DOHH2 (cell line): ENCODE measurements at regions not wholly inside any gene's neighbourhood (a gene's known extent, or its start where the extent isn't known, plus 50 kb on each side); places are given as distances from the start of the nearest gene placed in this dataset.

Experiments used
- H3F3A ChIP-seq: fragments of 200-600 bp; sonication (generic), shearing (Covaris generic); 2 replicates; pipeline ENCODE4 v1.6.0; 2016; ENCODE audit warnings: antibody characterized with exemption, mild to moderate bottlenecking; ENCODE audit not compliant: control insufficient read depth, insufficient read depth
- H3K27ac ChIP-seq: fragments of 200-600 bp; sonication (generic); 2 replicates; pipeline ENCODE4 v1.5.1; 2014; ENCODE audit warnings: low read depth, mild to moderate bottlenecking, low read length, moderate library complexity
- H3K27me3 ChIP-seq: fragments of 200-600 bp; sonication (generic); 2 replicates; pipeline ENCODE4 v1.6.1; 2014; ENCODE audit warnings: mild to moderate bottlenecking, low read length, mixed read lengths; ENCODE audit not compliant: control insufficient read depth
- H3K36me3 ChIP-seq: fragments of 200-600 bp; sonication (generic); 2 replicates; pipeline ENCODE4 v1.6.1; 2014; ENCODE audit warnings: mild to moderate bottlenecking, low read length, moderate library complexity, mixed read lengths; ENCODE audit not compliant: control insufficient read depth
- H3K4me1 ChIP-seq: fragments of 200-600 bp; sonication (generic); 2 replicates; pipeline ENCODE4 v1.6.1; 2014; ENCODE audit warnings: mild to moderate bottlenecking, low read length, mixed read lengths; ENCODE audit not compliant: control insufficient read depth
- H3K4me2 ChIP-seq: fragments of 200-600 bp; sonication (generic); 2 replicates; pipeline ENCODE4 v1.6.0; 2014; ENCODE audit warnings: mild to moderate bottlenecking, low read length, moderate library complexity
- H3K4me3 ChIP-seq: fragments of 200-600 bp; sonication (generic); 2 replicates; pipeline ENCODE4 v1.5.1; 2014; ENCODE audit warnings: mild to moderate bottlenecking, low read length, mixed read lengths
- H3K79me2 ChIP-seq: fragments of 200-600 bp; sonication (generic); 2 replicates; pipeline ENCODE4 v1.6.1; 2014; ENCODE audit warnings: mild to moderate bottlenecking, low read length, mixed read lengths; ENCODE audit not compliant: control insufficient read depth
- H3K9me2 ChIP-seq: fragments of 200-600 bp; sonication (generic); replicated peaks from 2 replicates; pipeline ENCODE4 v1.6.1; 2014; ENCODE audit warnings: mild to moderate bottlenecking, low read length, mixed read lengths; ENCODE audit not compliant: control insufficient read depth
- H3K9me3 ChIP-seq: fragments of 200-600 bp; sonication (generic); 2 replicates; pipeline ENCODE4 v1.6.1; 2014; ENCODE audit warnings: antibody characterized with exemption, low read length, mixed read lengths; ENCODE audit not compliant: control insufficient read depth, insufficient read depth
- H4K20me1 ChIP-seq: fragments of 200-600 bp; sonication (generic); 2 replicates; pipeline ENCODE4 v1.6.0; 2014; ENCODE audit warnings: low read depth, mild to moderate bottlenecking, antibody characterized with exemption, low read length, moderate library complexity; ENCODE audit not compliant: control insufficient read depth, insufficient read depth
- EZH2phosphoT487 ChIP-seq: fragments of 200-600 bp; sonication (generic); IDR thresholded peaks from 2 replicates; pipeline ENCODE4 v1.6.1; 2017; ENCODE audit warnings: borderline replicate concordance, mild to moderate bottlenecking, antibody characterized with exemption, low read length, moderate library complexity, mixed read lengths
- TF ChIP-seq, protein P1 (sequence below): fragments of 200-600 bp; sonication (generic); IDR thresholded peaks from one replicate; pipeline ENCODE4 v1.5.1; 2014; ENCODE audit warnings: antibody characterized with exemption, mild to moderate bottlenecking, low read depth, low read length; ENCODE audit not compliant: poor library complexity, severe bottlenecking

DNA sequence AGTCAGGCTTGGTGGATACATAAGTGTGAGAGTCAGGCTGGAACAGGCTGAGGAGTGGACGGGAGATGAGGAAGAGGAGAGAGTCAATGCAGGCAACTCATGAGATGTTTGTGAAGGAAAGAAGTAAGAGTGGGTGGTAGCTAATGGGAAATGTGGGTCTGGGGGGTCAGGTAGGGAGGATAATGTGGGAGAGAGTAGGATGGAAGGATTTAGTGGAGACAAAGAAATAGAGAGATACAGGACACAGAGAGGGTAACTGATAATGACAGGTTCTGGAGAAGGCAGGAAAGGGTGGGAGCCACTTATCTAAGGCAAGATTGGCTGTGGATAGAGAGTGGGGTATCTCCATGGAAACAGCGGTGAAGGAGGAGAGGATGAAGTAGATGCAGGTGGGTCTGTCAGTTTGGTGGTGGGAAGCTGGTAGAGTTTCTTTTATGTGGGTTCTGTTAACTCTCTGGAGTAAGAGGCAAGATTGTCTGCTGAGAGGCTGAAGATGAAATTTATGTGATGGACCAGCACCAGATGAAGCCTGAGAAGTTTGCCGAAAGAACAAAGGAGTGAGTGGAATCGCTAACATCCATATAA is 190.6 kb upstream of the SPRED2 start:
- Histone ChIP-seq H3K4me3 (no peak overlapping the region), H3K9me3 (no peaks in the 10 kb centered on the region), H4K20me1 (no peaks in the 10 kb centered on the region), H3K79me2 (no peaks in the 10 kb centered on the region), H3K4me1 (no peaks in the 10 kb centered on the region), H3K27me3 (no peaks in the 10 kb centered on the region), H3K27ac (no peak overlapping the region), H3K4me2 (no peak overlapping the region), H3K36me3 (no peaks in the 10 kb centered on the region), H3F3A (no peaks in the 10 kb centered on the region), H3K9me2 (no peaks in the 10 kb centered on the region)
- TF ChIP-seq, protein P1, sequence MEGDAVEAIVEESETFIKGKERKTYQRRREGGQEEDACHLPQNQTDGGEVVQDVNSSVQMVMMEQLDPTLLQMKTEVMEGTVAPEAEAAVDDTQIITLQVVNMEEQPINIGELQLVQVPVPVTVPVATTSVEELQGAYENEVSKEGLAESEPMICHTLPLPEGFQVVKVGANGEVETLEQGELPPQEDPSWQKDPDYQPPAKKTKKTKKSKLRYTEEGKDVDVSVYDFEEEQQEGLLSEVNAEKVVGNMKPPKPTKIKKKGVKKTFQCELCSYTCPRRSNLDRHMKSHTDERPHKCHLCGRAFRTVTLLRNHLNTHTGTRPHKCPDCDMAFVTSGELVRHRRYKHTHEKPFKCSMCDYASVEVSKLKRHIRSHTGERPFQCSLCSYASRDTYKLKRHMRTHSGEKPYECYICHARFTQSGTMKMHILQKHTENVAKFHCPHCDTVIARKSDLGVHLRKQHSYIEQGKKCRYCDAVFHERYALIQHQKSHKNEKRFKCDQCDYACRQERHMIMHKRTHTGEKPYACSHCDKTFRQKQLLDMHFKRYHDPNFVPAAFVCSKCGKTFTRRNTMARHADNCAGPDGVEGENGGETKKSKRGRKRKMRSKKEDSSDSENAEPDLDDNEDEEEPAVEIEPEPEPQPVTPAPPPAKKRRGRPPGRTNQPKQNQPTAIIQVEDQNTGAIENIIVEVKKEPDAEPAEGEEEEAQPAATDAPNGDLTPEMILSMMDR: no peak
- TF ChIP-seq EZH2phosphoT487: no peak

DNA sequence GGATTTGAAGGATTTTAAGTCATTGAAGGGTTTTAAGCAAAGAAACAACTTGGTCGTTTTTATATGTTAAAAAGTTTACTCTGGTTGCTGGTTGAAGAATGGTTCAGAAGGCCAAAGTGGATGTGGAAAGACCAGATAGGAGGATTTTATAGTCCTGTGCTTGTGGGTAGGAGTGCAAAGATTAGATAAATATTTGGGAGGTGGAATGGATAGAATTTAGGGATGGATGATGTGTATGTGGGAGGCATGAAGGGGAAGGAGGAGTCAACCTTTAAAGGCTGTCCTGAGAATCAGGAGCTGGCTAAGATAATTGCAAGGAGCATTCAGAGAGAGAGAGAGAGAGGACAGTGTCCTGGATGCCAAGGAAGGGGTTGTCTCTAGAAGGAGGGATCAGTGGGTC is 190.1 kb upstream of the SPRED2 start:
- Histone ChIP-seq H3K79me2 (no peaks in the 10 kb centered on the region), H3K27me3 (no peaks in the 10 kb centered on the region), H4K20me1 (no peaks in the 10 kb centered on the region), H3K4me2 (no peak overlapping the region), H3K4me1 (no peaks in the 10 kb centered on the region), H3K4me3 (no peak overlapping the region), H3K9me2 (no peaks in the 10 kb centered on the region), H3F3A (no peaks in the 10 kb centered on the region), H3K36me3 (no peaks in the 10 kb centered on the region), H3K27ac (no peak overlapping the region), H3K9me3 (no peaks in the 10 kb centered on the region)
- no peak for TF ChIP-seq EZH2phosphoT487
- TF ChIP-seq, protein P1: no peak

DNA sequence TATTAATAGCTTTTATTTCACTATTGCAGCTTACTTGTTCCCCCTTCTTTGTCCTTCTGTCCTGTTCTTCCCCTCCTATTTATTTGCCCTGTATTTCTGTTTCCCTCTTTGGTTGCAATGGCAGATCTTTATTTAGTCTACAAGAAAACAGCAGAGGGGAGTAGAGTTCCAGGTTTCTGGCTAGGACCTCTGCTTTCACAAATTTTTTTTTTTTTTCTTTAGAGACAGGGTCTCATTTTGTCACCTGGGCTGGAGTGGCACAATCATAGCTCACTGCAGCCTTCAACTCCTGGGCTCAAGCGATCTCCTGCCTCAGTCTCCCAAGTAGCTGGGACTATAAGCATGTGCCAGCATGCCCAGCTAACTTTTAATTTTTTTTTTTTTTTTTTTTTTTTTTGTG is 188.1 kb upstream of the SPRED2 start:
- no peak for TF ChIP-seq EZH2phosphoT487
- TF ChIP-seq, protein P1: no peak
- Histone ChIP-seq H3K27me3 (no peaks in the 10 kb centered on the region), H3K36me3 (no peaks in the 10 kb centered on the region), H3K4me1 (no peaks in the 10 kb centered on the region), H3K9me3 (no peaks in the 10 kb centered on the region), H3F3A (no peaks in the 10 kb centered on the region), H4K20me1 (no peaks in the 10 kb centered on the region), H3K9me2 (no peaks in the 10 kb centered on the region), H3K4me3 (no peak overlapping the region), H3K4me2 (no peak overlapping the region), H3K79me2 (no peaks in the 10 kb centered on the region), H3K27ac (no peak overlapping the region)

DNA sequence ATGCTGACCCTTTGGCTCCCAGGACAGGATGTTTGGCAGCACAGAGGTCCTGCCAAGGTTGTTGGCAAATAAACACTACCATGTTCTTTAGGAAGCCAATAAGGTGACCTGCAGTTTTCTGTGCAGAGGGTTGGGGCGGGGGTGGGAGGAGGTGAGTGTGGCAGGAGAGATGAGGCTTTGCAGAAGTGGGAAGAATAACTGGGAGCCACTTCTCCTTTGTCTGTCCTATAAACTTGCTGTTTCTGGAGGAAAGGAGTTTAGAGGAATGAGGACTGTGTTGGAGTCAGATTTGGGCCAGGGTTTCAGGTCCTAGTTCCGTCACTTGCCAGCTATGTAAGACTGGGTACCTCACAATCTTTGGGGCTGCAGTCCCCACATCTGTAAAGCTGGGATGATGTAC is 187.6 kb upstream of the SPRED2 start:
- Histone ChIP-seq H3F3A (no peaks in the 10 kb centered on the region), H3K4me2 (no peak overlapping the region), H3K36me3 (no peaks in the 10 kb centered on the region), H3K4me3 (no peak overlapping the region), H3K27me3 (no peaks in the 10 kb centered on the region), H3K4me1 (no peaks in the 10 kb centered on the region), H3K27ac (no peak overlapping the region), H3K9me3 (no peaks in the 10 kb centered on the region), H3K79me2 (no peaks in the 10 kb centered on the region), H4K20me1 (no peaks in the 10 kb centered on the region), H3K9me2 (no peaks in the 10 kb centered on the region)
- TF ChIP-seq, protein P1: no peak
- no peak for TF ChIP-seq EZH2phosphoT487
